ENCODE measurements at regions not wholly inside any gene's neighbourhood (a gene's known extent, or its start where the extent isn't known, plus 50 kb on each side); places are given as distances from the start of the nearest gene placed in this dataset.

GRCh38 chr10:2886662-2887061, 180.7 kb upstream of the PFKP start:
- TF ChIP-seq, protein P1, sequence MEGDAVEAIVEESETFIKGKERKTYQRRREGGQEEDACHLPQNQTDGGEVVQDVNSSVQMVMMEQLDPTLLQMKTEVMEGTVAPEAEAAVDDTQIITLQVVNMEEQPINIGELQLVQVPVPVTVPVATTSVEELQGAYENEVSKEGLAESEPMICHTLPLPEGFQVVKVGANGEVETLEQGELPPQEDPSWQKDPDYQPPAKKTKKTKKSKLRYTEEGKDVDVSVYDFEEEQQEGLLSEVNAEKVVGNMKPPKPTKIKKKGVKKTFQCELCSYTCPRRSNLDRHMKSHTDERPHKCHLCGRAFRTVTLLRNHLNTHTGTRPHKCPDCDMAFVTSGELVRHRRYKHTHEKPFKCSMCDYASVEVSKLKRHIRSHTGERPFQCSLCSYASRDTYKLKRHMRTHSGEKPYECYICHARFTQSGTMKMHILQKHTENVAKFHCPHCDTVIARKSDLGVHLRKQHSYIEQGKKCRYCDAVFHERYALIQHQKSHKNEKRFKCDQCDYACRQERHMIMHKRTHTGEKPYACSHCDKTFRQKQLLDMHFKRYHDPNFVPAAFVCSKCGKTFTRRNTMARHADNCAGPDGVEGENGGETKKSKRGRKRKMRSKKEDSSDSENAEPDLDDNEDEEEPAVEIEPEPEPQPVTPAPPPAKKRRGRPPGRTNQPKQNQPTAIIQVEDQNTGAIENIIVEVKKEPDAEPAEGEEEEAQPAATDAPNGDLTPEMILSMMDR (IDR thresholded peaks at IDR 0.05; ENCODE audit: borderline replicate concordance, extremely low read depth, low read length, poor library complexity, severe bottlenecking) = no peak
- TF ChIP-seq EZH2 (IDR thresholded peaks at IDR 0.05; ENCODE audit: borderline replicate concordance, low read depth, low read length, severe bottlenecking) = no peak

Data from DND-41 (cell line).